GM10266 (cell line): ENCODE measurements at regions not wholly inside any gene's neighbourhood (a gene's known extent, or its start where the extent isn't known, plus 50 kb on each side); places are given as distances from the start of the nearest gene placed in this dataset.

ENCODE experiments used
- DNase-seq: peaks from one replicate; pipeline ENCODE4 v3.0.0; 2012; ENCODE audit errors: extremely low spot score
- TF ChIP-seq, protein P1 (sequence below): IDR thresholded peaks from 2 replicates; pipeline ENCODE4 v1.5.1; 2012; ENCODE audit warnings: mild to moderate bottlenecking, low read depth; ENCODE audit not compliant: control insufficient read depth, insufficient read depth; ENCODE audit errors: missing control alignments

DNA sequence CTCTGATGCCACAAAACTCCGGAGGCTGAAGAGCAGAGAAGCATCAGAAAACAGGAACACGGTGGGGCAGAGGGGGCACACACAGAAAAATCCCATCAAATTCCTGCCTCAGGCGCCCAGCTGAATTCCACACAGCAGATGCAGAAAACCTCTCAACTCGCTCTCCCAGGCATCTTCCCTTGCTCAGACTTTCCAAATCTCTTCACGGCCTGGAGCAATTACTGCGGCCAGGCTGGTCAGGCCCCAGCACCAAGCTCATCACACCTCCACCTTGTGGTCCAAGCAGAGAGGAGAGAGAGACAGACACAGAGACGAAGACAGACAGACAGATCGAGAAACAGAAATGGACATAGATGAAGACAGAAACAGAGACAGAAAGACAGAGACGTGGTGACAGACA, 89.0 kb downstream of the NCOR2 start:
- TF ChIP-seq, protein P1, sequence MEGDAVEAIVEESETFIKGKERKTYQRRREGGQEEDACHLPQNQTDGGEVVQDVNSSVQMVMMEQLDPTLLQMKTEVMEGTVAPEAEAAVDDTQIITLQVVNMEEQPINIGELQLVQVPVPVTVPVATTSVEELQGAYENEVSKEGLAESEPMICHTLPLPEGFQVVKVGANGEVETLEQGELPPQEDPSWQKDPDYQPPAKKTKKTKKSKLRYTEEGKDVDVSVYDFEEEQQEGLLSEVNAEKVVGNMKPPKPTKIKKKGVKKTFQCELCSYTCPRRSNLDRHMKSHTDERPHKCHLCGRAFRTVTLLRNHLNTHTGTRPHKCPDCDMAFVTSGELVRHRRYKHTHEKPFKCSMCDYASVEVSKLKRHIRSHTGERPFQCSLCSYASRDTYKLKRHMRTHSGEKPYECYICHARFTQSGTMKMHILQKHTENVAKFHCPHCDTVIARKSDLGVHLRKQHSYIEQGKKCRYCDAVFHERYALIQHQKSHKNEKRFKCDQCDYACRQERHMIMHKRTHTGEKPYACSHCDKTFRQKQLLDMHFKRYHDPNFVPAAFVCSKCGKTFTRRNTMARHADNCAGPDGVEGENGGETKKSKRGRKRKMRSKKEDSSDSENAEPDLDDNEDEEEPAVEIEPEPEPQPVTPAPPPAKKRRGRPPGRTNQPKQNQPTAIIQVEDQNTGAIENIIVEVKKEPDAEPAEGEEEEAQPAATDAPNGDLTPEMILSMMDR, result no peak
- DNase-seq, result no peak

DNA sequence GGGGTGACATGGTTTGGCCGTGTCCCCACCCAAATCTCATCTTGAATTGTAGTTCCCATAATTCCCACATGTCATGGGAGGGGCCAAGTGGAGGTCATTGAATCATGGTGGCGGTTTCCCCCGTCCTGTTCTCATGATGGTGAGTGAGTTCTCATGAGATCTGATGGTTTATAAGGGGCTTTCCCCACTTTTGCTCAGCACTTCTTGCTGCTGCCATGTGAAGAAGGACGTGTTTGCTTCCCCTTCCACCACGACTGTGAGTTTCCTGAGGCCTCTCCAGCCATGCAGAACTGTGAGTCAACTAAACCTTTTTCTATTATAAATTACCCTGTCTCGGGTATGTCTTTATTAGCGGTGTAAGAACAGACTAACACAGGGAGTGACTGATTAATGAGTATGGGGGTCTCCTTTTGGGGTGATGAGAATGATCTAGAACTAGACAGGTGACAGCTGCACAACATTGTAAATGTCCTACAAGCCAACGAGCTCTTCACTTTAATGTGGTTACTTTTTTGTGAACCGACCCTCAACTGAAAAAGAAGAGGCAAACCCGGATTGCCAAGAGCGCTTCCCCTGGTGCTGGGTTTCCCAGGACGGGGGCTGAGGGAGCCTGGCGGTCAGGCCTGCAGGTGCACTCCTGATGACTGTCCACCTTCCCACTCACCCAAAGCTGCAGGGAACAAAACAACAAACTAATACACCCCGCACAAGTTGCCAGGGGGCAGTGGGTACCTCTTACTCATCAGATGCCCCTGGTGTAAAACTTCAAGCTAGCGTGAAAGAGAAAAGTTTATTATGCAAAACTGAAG, 90.1 kb downstream of the NCOR2 start:
- DNase-seq, result no peak

DNA sequence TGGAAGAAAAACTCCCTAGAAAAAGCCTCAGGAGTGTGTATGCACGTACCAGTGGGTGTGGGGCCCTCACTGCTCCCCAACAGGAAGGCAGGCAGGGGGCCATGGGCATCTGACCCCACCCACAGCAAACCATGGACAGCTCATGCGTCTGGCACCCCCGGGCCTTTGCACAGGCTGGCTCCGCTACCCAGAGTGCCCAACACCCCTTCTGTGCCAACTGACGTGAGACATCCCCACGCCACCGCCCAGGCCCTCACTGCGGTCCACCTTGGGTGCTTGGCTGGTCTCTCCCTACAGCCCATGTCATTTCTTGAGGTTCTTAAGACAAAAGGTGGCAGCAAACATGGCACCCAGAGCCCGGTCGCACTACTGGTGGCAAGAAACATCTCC, 91.4 kb downstream of the NCOR2 start:
- no peak for DNase-seq

More for the DNA sequence above, 90.1 kb downstream of the NCOR2 start:
- TF ChIP-seq, protein P1, result no peak

DNA sequence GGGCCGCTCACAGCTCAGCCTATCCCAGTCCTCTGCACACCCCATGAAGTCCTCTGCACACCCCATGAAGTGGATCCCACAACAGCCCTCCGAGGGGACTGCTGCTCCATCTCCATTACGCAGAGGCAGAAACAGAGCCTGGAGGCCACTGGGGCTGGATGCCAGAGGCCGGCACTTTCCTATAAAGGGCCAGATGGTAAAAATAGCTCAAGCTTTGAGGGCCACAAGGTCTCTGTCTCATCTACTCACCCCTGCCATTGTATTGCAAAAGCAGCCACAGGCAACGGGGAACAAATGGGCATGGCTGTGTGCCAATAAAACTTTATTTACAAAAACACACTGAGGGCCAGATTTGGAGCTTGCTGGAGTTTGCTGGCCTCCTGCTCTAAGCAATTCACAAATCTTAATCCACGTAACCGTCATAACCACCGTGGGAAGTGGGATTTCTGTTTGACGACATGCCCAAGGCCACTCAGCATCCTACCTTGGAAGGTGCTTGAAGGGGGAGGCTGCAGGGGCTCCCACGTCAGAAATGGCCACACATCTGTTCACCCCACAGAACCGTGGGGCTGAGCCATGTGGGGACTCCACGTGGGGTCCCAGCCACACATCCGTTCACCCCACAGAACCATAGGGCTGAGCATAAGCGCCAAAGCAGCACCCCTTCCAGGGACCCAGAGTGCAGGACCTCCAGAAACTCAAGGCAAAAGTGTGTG, 92.0 kb downstream of the NCOR2 start:
- no peak for DNase-seq
- TF ChIP-seq, protein P1, result no peak

More for the DNA sequence above, 91.4 kb downstream of the NCOR2 start:
- TF ChIP-seq, protein P1, result no peak

DNA sequence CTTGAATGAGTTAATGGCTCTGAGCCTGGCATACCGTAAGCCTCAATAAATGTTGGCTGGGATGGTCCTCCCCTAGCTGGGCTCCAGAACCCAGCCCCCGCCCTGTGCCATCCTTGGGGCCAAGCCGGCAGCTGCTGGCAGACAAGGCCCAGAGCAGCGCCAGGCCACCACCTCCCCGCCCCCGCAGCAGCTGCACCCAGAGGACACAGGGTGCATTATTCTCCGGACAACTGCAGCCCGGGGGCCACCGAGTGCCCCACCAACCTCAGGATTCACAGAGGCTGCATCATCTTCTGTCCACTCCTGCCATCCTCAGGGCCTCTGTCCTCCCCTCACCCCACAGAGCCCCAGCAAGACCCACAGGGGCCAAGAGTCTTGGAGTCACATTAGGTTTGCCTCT, 92.7 kb downstream of the NCOR2 start:
- TF ChIP-seq, protein P1, result no peak
- DNase-seq, result no peak

DNA sequence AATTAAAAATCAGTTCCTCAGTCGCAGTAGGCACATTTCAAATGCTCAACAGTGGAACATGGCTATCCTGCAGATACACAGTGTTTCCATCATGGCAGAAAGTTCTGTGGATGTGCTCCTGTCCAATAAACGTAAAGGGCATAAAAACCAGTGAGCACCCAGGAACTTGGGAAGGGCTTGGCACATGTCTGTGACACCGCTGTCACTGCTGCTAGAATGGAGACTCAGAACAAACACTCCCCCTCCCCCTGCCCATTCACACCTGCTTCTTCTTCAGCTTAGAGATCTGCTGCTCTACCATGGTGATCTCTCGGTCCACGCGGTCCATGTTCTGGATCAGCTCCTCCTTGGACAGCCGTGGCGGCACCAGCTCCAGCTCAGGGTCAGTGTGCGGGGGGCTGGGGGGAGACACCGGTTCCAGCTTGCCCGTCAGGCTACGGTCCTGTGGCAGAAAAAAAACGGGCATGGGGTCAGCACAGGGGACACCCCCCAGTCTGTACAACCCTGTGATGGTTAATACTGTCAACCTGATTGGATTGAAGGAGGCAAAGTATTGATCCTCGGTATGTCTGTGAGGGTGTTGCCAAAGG, 94.6 kb downstream of the NCOR2 start:
- DNase-seq, result no peak
- TF ChIP-seq, protein P1, result no peak
